Mesodermal cell (in vitro differentiated cells): ENCODE measurements at regions not wholly inside any gene's neighbourhood (a gene's known extent, or its start where the extent isn't known, plus 50 kb on each side); places are given as distances from the start of the nearest gene placed in this dataset.
"Not testable (repeated sequence)": the region's sequence is repeated elsewhere in the genome, so short reads cannot be mapped to it uniquely, and the experiment has no call there.

ENCODE experiments used
- H3K27ac ChIP-seq: 2 replicates; pipeline ENCODE4 v1.7.0; 2013; ENCODE audit warnings: mild to moderate bottlenecking, low read depth, low read length, moderate library complexity; ENCODE audit not compliant: severe bottlenecking
- H3K36me3 ChIP-seq: 2 replicates; pipeline ENCODE4 v1.7.1; 2013; ENCODE audit warnings: mild to moderate bottlenecking, low read length, moderate library complexity; ENCODE audit not compliant: control insufficient read depth, insufficient read depth
- H3K4me1 ChIP-seq: one replicate; pipeline ENCODE4 v1.7.1; 2013; ENCODE audit warnings: mild to moderate bottlenecking, low read length; ENCODE audit not compliant: insufficient read depth, control insufficient read depth, poor library complexity, severe bottlenecking
- H3K4me3 ChIP-seq: 2 replicates; pipeline ENCODE4 v1.7.0; 2013; ENCODE audit warnings: low read length, control low read depth, mild to moderate bottlenecking; ENCODE audit not compliant: insufficient read depth, poor library complexity, severe bottlenecking; ENCODE audit errors: extremely low read depth
- H3K9me3 ChIP-seq: 2 replicates; pipeline ENCODE4 v1.7.1; 2013; ENCODE audit warnings: mild to moderate bottlenecking, low read length, moderate library complexity; ENCODE audit not compliant: control insufficient read depth
- WGBS, 2 experiments: methylation state at CpG; one replicate each; pipeline ENCODE4 v1.1.5; 2013; ENCODE audit warnings: missing lambda C conversion rate in 2 of 2; ENCODE audit not compliant: insufficient coverage in 2 of 2; 5-methylcytosine and 5-hydroxymethylcytosine counted together

DNA sequence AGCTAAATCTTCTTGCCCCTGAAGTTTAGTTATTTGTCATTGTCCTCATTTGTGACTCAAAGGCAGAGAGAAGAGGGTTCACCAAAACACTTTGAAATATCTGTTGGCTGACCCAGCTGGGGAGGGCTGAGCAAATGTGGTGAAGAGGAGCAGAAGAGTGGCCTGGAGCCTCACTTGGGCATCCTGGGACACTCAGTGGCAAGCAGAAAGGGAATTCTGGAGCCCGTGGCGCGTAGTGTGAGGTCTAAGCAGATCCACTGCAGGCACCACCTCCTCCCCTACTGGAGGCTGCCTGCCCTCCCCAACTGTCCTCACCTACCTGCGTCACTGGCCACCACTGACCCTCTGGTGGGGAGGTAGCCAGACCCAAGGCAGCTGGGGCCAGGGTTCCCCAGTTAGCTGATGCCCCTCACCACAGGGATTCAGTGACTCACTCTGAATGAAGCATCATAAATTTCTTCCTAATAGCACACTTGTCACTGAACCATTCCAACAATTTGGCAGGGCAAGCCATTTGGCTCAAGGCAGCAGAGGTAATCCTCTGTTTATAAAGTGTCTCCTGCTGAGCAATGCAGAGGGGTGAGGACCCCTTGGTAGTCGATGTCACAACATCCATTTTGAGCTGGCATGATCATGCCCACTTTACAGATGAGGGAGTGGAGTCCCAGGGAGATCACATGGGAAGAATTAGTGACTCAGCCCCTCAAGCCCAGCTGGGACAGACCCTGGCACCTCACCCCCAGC is 80.3 kb downstream of the NENF start:
- H3K4me1 ChIP-seq = peaks cover 4% of the 10 kb centered on the region
- 80 to 100% methylated on average over 1 of the region's 5 CpGs for WGBS, 2 experiments
- no peaks in the 10 kb centered on the region for H3K9me3 ChIP-seq
- no peak overlapping the region for H3K4me3 ChIP-seq
- H3K36me3 ChIP-seq = no peaks in the 10 kb centered on the region
- H3K27ac ChIP-seq = peak overlapping the region; percentile 10

DNA sequence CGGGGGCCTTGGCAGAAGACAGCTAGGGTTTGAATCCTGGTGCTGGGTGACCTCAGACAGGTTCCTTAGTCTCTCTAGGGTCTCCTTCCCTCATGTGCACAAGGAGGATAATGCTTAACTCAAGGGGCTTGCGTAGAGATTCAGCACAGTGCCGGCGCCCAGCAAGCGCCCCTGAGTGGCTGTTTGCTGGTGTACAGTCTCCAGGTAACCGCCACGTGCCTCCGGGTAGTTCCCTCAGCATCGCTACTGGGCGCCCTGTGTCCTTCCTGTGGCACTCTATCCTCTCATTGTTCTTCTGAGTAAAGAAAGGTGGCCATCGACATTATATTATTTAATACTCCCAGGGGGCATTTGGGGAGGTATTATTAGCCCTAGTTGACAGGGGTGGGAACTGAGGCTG is 80.9 kb downstream of the NENF start:
- Histone ChIP-seq H3K27ac (peak overlapping the region; percentile 10), H3K4me1 (peaks cover 4% of the 10 kb centered on the region), H3K9me3 (no peaks in the 10 kb centered on the region), H3K4me3 (no peak overlapping the region), H3K36me3 (no peaks in the 10 kb centered on the region)
- 80 to 94% methylated on average over 7 to 8 of the region's 11 CpGs for WGBS, 2 experiments

DNA sequence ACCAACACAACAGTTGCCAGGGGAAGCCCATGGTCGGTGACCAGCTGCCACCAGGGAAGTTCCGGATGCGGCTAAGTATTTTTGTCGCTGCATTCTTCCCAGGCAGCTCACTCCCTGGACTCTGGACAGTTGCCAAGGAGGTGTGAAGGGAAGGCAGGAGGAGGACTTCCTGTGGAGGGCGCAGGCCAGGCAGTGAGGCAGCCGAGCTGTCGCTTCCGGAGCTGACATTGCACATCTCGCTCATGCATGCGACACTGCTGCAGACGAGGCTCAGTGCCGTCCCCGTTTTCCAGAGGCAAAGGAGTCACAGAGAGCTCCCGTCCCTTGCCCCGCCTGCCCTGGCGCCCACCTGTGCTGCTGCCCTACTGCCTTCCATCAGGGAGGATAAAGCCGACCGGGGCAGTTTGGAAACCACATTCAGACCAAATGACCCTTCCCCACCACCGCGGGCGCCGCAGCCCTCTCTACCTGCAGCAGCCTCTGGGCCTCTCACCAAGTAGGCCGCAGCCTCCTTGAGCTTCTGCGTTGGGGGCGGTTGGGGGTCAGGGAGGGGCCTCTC is 81.4 kb downstream of the NENF start:
- WGBS, 2 experiments = 78 to 83% methylated on average over 14 to 22 of the region's 25 CpGs
- no peaks in the 10 kb centered on the region for H3K9me3 ChIP-seq
- no peak overlapping the region for H3K4me3 ChIP-seq
- H3K27ac ChIP-seq = no peak overlapping the region
- no peaks in the 10 kb centered on the region for H3K36me3 ChIP-seq
- peaks cover 4% of the 10 kb centered on the region for H3K4me1 ChIP-seq

DNA sequence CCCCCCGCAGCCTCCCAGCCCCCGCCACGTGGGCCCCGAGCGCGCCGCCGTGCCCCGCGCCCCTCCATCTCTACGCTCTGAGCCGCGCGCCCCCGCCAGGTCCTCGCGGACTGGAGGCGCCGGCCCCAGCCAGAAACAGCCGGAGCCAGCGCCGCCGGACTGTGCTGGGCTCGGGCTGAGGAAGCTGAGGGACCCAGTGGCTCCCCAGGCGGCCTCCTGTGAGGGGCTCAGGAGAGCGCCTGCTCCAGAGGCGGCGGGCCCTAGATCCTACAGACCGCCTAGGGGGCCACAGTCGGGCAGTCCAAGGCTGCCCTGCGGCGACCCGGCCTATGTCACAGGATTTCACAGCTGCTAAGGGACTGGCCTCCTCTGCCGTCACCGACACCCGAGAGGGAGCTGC is 82.1 kb downstream of the NENF start:
- no peak overlapping the region for H3K27ac ChIP-seq
- no peaks in the 10 kb centered on the region for H3K9me3 ChIP-seq
- H3K4me1 ChIP-seq = peaks cover 4% of the 10 kb centered on the region
- no peak overlapping the region for H3K4me3 ChIP-seq
- 56 to 64% methylated on average over 23 to 24 of the region's 36 CpGs for WGBS, 2 experiments
- H3K36me3 ChIP-seq = no peaks in the 10 kb centered on the region

DNA sequence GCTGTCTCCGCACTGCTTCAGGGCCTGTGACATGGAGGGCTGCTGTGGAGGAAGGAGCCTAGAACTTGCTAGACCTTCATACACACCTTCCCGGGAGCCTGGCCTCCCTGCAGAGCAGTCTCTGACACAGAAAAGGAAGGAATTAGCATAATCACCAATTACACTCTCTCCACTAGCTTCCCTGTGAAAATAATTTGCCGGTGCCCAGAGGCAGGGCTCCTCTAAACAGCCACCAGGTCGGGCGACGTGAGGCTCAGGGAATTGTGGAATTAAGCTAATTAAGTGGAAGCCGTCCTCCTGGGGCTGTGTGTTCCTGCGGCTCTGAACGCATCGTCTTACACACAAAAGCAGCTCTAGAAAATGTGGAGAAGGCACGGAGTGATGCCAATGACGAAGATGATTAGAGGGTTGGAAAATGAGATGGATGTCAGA is 82.6 kb downstream of the NENF start:
- peaks cover 4% of the 10 kb centered on the region for H3K4me1 ChIP-seq
- no peaks in the 10 kb centered on the region for H3K36me3 ChIP-seq
- no peak overlapping the region for H3K27ac ChIP-seq
- 19 to 22% methylated on average over 10 to 11 of the region's 12 CpGs for WGBS, 2 experiments
- no peak overlapping the region for H3K4me3 ChIP-seq
- H3K9me3 ChIP-seq = no peaks in the 10 kb centered on the region

DNA sequence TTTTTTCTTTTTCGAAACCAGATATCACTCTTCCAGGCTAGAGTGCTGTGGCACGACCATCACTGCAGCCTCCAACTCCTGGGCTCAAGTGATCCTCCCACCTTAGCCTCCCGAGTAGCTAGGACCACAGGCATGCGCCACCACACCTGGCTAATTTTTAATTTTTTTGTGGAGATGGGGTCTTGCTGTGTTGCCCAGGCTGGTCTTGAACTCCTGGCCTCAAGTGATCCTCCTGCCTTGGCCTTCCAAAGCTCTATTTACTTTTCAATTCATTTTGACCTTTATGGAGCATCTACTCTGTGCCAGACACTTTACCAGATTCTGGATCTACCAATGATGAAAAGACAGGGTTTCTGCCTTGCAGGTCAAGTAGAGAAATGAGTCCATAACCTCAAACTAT is 83.3 kb downstream of the NENF start:
- not testable (repeated sequence) for H3K36me3 ChIP-seq, H3K9me3 ChIP-seq, H3K27ac ChIP-seq, H3K4me1 ChIP-seq, H3K4me3 ChIP-seq
- WGBS, 2 experiments = 92% methylated on average over 2 of the region's 4 CpGs; no CpG with 5 or more reads in 1 of the 2 experiments

DNA sequence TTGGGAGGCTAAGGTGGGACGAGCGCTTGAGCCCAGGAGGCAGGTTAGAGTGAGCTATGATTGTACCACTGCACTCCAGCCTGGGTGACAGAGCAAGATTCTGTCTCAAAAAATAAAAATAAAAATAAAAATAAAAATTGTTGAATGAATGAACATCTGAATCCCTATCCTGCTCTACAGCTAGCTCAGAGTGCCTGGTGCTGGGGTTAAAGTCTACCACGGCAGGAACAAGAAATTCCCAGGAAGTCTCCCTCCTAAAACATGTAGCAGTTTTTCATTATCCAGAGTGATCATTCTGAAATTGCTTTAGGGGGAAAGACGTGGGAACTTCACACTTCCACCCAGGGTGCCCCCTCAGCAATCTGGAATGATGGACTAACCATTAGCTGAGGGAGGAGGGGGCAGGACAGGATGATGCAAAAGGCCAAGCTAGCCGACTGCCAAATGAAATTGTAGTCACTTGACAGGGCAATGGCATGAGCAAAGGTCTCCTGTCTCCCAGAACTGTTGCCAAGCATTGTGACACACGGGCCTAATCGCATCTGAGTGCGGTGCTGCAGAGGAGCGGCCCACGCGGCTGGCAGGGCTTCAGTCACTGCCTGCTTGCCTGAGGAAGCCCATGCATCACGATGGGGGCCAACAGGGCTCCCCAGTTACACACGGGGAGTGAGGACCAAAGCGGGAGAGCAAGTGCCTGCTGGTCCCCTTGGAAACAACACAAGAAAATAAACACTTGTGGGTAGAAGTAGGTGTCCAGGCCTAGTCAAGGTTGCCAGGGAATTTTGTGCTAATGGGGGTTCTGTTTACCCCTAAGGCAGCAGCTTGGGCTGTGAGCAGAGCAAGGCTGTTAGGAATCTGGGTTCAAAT is 85.7 kb downstream of the NENF start:
- Histone ChIP-seq H3K27ac (no peak overlapping the region), H3K36me3 (no peaks in the 10 kb centered on the region), H3K9me3 (no peaks in the 10 kb centered on the region), H3K4me1 (peaks cover 4% of the 10 kb centered on the region), H3K4me3 (no peak overlapping the region)
- WGBS, 2 experiments = 88 to 89% methylated on average over 9 to 11 of the region's 14 CpGs

DNA sequence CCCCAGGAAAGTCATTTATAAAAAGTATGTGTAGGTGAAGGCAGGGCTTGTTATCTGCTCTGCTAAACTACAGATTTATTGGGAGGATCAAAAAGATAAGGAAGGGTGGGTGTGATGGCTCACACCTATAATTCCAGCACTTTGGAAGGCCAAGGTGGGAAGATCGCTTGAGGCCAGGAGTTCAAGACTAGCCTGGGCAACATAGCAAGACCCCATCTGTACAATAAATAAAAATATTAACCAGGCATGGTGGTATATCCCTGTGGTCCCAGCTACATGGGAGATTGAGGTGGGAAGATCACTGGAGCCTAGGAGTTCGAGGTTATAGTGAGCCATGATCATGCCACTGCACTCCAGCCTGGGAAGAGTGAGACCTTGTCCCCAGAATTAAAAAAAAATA is 86.4 kb downstream of the NENF start:
- H3K36me3 ChIP-seq = no peaks in the 10 kb centered on the region
- H3K27ac ChIP-seq = no peak overlapping the region
- H3K4me1 ChIP-seq = no peaks in the 10 kb centered on the region
- 80% methylated on average over 1 of the region's 2 CpGs; no CpG with 5 or more reads in 1 of the 2 experiments for WGBS, 2 experiments
- no peak overlapping the region for H3K4me3 ChIP-seq
- H3K9me3 ChIP-seq = no peaks in the 10 kb centered on the region

DNA sequence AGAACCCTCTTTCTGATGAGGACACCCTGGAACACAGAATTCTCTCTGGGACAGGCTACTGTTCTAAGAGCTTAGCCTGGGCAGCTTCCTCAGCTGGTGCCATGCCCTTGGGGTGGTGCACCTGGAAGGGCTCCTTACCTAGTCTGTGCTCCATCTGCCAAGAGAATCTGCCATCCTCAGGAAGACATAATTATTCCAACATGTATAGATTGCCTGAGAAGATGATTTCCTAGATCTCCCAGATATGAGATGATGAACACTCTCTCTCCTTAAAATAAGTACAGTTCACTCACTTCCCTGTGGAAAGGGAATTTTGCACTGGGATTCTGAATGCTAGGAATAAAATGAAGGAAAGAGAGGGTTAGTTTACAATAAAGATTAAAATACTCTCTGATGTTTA is 87.6 kb downstream of the NENF start:
- Histone ChIP-seq H3K9me3 (no peaks in the 10 kb centered on the region), H3K36me3 (no peaks in the 10 kb centered on the region), H3K4me1 (no peaks in the 10 kb centered on the region), H3K4me3 (no peak overlapping the region), H3K27ac (no peak overlapping the region)

DNA sequence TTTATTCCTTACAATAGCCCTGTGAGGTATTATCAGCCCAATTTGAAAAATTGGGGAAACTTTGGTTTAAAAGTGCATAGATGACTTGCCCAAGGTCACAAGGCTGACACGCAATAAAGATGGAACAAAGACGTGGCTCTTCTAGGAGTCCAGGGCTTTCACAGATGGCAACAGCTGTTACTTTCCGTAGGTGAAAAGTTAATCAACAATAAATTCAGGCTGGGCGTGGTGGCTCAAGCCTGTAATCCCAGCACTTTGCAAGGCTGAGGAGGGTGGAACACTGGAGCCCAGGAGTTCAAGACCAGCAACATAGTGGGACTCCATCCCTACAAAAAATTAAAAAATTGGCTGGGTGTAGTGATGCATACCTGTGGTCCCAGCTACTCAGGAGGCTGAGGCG is 87.8 kb upstream of the ATF3 start:
- no peaks in the 10 kb centered on the region for H3K36me3 ChIP-seq
- no peaks in the 10 kb centered on the region for H3K9me3 ChIP-seq
- WGBS, 2 experiments = 87 to 98% methylated on average over 4 to 5 of the region's 5 CpGs
- H3K4me1 ChIP-seq = no peaks in the 10 kb centered on the region
- no peak overlapping the region for H3K27ac ChIP-seq
- H3K4me3 ChIP-seq = no peak overlapping the region
